GM19324 (cell line): ENCODE measurements at regions not wholly inside any gene's neighbourhood (a gene's known extent, or its start where the extent isn't known, plus 50 kb on each side); places are given as distances from the start of the nearest gene placed in this dataset.
"Not testable (repeated sequence)": the region's sequence is repeated elsewhere in the genome, so short reads cannot be mapped to it uniquely, and the experiment has no call there.

ENCODE experiments used
- ATAC-seq: cut with Tn5 transposase; IDR thresholded peaks from one replicate; pipeline ENCODE4 v1.9.1; 2021; ENCODE audit warnings: mild to moderate bottlenecking, moderate library complexity; ENCODE audit not compliant: unreplicated experiment, low FRiP score

DNA sequence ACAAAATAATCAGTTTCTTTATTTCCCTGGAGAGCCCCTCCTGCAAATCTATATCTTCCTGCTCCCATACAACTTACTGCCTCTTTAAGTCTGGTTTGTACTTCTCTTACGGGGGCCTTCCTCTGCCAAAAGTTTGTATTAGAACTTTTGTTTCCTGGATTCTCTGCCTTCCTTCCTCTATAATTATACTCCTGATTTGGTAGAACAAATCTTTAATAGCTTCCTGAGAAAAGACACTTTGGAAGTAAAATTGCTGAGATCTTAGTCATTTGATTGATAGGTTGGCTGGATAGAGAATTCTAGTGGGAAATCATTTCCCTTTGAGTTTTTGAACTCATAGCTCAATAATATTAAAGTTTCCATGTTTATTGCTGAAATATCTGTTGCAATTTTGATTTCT lies 499.2 kb downstream of the RAB38 start:
- ATAC-seq, result no peak

DNA sequence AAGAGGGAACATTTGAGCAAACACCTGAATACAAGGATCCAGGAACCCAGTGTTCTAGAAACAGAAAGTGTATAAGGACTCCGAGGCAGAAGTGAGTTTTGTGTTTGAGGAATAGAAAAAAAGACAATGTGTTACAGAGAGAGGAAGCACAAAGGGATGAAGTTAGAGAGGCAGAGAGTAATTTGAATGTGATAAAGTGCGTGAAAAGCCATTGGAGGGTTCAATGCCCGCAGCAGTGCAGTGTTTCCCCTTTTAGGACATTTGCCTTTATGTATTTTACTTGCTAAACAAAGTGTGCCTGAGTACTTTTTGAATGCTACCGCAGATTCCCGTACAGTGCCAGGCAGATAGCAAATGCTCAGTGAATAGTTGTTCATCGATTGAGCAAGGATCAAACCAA lies 508.5 kb downstream of the RAB38 start:
- ATAC-seq, result no peak

DNA sequence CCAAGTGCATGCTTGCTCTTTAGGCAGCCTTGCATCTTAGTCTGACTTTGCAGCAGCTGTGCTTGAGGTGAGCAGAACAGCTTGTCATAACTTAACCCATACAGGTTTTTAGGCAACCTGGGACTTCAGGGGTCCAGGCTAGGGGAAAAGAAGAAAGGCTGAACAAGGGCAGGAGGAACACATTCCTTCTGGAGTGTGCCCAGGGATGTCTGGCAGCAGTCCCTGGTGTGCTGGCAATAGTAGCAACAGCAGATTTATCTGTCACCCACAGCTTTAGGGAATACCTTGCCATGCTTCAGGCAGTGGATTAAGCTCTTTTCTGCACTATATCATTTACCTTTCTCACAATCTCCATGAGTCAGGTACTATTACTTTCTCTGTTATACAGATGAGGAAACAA lies 513.0 kb downstream of the RAB38 start:
- ATAC-seq, result no peak

DNA sequence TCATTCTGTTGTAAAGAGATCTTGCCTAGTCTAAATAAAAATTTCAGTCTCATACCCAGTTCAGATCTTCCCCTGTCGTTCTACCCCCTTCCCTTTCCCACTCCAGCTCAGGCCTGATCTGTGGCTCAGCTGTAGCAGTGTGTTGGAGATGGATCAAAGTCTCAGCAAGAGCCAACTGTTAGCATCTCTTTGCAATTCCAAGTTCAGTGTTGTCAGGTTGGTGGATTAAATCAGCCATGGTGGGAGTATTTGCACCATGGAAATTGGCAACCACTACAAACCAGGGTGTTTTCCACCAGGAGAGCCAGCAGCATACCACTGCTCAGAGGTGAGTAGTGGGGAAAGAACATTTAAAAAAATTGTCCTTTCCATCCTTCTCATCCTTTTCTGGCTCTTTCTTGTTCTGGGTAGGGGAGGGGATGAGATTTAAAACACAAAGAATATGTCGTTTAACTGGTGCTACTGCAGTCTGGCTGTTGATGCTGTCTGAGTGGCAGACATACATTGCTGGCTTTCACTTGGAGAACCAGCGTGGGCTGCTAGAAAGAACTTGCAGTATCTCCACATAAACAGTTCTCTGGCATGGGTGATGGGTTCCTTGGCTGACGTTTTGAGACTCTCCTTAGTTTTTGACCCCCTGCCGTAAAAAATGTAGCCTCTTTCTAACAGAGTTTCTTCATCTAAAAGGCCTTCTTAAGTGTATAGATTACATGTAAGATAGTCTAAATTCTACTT lies 514.1 kb downstream of the RAB38 start:
- ATAC-seq, result no peak

DNA sequence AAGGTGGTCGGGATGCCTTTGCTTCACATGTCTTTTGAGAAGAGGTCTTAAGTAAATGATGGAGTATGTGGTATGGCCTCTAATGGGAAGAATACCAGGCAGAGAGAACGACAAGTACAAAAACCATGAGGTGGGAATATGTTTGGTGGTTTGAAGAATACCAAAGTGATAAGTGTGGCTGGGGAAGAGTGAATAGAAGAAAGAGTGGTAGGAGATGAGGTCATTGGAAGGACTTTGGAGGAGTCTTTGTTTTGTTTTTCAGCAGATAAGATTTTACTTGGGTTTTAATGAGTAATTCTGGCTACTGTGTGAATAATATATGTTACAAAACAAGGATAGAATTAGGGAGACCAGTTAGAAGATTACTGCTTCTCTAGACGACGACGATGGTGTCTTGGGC lies 515.4 kb downstream of the RAB38 start:
- no peak for ATAC-seq

DNA sequence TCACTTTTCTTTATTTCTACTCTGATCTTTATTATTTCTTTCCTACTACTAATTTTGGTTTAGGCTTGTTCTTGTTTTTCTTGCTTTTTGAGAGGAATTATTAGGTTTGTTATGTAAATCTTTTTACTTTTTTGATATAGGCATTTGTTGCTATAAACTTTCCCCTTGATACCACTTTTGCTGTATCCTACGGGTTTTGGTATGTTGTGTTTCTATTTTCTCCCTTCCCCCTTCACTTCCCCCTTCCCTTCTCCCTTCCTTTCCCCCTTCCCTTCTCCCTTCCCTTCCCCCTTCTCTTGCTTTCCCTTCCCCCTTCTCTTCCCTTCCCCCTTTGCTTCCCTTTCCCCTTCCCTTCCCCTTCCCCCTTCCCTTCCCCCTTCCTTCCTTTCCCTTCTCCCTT lies 529.6 kb downstream of the RAB38 start:
- no peak for ATAC-seq

DNA sequence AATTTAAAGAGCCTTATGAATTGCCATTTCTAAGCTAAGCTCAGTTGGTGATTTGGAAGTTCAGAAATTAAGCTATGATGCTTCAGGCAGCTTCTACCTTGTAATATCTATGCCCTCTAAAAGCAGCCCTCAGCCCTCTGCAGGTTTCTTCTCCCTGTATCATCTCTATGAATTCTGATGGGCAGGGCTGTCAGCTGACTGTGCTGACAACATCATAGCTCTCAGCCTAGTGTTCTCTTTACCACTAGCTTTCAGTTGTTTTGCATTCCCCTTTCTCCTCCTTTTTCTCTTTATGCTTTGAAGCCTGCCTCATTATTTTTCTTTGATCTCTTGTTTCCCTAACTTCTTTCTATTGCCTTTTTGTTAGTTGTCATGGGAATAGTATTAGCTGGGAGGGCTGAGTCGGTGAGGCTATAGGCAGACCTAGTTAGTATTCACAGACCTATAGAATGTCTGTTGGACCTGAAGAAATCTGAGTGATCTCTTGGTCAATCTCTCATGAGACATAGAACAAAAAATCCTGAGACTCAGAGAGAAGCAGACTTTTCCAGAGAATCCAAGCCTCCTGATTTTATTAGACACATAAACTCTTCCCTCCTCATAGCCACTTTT lies 535.4 kb downstream of the RAB38 start:
- ATAC-seq, result no peak

DNA sequence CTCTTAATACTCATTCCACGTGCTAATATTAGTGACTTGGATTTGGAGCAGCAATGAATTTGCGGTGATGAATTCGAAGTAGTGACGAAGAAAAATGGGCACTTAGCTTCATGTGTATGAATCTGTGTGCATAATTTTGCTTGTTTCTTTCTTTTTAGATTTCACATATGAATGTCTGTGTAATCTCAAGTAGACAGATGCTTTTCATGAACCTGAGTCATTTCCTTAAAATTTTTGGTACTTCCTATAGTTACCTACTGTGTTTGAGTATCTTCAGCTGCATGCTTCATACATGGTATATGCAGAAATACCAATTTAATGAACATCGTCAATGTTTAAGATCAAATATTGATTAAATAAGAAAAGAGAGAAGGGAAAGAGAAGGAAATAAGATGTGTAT lies 540.2 kb downstream of the RAB38 start:
- ATAC-seq, result no peak

DNA sequence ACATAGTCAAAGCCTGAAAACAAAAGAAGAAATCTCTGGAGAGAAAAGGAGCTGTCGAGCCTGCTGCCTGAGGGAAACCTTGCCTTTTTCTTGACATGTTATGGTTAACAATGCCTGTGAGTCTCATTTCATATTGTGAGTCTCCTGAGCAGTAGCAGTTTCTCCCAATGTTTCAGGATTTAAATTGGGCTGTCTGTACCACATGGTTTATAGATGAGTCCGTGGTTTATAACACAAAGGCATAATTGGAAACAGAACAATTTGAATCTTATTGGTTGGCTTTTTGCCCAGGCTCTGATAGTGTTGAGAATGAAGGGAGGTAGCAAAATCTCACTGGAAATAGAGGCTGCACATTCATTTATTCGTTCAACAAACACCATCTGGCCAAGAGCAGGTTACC lies 540.9 kb downstream of the RAB38 start:
- ATAC-seq, result no peak

DNA sequence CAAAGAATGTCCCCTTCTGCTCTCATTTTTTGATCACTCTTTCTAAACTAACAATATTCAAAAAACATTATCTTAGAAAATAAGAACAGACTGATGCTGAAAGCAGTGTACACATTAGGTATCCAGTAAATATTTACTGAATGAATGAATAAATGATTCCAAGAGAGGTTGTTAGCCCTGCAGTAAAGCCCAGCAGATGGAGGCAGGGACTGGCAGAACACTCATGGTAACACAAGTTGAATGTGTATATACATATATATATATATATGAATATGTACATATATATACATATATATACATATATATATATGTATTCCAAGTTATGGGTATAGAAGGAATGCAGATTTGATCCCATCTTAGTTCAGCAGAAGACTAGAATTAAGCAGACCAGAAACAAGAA lies 546.3 kb downstream of the RAB38 start:
- ATAC-seq, result no peak

DNA sequence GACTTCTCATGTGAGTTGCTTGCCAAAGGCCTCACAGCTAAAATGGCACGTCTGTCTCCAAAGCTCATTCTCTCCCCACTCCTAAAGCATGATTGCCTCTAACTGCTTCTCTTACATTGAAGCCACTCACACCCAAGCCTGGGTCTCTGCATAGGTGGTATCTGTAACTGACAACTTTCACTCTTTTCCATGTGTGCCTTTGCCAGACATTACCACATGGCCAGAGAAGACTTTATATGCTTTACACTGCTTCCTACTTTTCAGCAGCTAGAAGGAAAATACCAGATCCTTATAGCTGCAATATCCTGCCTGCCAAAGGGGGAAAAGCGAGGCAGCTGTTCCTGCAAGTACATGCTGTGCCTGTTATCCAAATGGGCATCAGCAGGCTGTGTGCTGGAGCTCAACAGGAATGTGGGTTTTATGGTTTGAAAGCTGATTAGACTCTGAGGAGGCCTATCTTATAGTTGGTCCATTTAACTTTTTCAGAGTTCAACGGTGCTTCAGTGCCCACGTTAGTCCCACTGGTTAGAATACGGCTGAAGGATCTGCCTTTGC lies 547.1 kb downstream of the RAB38 start:
- ATAC-seq, result no peak

DNA sequence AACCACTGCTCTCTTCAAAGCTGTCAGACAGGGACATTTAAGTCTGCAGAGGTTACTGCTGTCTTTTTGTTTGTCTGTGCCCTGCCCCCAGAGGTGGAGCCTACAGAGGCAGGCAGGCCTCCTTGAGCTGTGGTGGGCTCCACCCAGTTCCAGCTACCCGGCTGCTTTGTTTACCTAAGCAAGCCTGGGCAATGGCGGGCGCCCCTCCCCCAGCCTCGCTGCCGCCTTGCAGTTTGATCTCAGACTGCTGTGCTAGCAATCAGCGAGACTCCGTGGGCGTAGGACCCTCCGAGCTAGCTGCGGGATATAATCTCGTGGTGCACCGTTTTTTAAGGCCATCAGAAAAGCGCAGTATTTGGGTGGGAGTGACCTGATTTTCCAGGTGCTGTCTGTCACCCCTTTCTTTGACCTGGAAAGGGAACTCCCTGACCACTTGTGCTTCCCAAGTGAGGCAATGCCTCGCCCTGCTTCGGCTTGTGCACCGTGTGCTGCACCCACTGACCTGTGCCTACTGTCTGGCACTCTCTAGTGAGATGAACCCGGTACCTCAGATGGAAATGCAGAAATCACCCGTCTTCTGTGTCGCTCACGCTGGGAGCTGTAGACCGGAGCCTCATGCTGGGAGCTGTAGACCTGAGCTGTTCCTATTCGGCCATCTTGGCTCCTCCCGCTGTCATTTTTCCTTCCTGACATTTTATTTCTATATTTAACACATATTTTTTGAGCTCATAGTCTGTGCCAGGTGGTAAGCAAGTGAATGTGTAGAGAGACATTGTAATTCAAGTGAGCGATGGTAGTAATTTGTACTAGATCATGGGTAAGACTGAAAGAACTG lies 551.5 kb downstream of the RAB38 start:
- not testable (repeated sequence) for ATAC-seq

DNA sequence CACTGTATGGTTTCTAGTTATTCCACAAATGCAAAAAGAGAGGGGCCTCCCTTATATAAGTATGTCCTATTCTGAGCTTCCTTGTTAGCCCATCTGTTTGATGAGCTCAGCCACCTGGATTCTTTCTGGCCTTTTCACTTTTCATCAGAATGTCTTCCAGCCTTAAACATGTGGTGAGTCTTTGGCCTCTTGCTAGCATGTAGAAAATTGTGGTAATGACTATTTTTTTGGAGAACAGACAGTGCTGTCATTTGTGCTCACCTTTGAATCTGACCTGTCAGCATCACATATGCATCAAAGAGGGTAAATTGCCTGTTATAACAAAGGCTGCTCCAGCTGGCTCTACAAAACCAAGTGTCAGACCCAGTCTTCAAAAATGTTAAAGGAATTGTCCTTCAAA lies 558.7 kb downstream of the RAB38 start:
- no peak for ATAC-seq

DNA sequence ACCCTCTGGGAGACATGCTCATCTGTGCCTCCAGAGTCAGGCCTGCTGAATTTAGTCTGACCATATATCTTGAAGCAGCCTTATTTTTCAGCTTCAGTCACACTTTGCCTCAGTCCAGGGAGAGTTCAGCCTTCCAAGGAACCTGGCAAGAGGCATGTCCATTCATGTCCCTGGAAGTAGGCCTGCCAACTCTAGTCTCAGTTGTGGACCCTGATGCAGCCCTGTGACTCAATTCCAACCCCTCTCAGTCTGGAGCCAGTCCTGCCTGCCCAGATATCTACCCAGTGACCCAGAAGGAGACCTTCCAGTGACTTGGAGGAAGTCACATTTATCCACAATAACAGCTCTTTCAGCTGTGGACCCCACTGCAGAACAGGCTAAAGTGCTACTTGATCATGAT lies 566.6 kb downstream of the TMEM135 start:
- ATAC-seq, result no peak

DNA sequence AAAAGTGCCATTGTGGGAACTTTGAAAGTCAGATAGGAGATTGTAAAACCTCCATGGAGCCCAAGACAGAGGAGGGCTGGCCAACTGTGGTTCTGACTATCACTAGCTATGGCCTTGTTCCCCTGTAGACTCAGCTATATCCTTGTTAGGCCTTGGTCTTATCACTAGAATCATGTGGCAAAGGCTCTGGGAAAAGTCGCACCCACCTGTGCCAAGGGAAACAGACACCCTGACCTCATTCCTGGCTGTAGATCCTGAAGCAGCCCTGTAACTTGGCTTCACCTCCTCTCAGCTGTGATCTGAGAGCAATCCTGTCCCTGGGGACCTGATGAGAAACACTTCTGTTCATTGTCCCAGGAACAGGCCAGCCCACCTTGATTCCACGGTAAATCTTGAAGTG lies 566.2 kb downstream of the TMEM135 start:
- ATAC-seq, result no peak

DNA sequence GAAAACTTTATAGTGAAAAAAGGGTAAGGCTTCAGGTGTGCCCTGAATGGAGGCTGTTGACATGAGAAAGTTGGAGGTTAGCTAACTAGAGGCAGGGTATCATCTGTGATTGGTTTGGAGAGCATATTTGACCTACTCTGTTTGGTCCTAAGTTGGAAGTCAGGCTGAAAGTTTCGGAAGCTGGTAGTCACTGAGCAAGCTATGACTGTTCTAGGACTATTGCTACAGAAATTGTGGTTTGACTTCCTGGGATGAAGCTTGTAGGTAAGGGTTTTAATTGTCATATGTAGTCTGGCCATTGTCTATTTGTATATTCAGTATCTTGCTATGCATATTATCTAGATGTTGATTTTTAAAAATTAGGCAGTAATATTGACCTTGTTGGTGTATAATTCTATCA lies 565.0 kb downstream of the TMEM135 start:
- ATAC-seq, result no peak

DNA sequence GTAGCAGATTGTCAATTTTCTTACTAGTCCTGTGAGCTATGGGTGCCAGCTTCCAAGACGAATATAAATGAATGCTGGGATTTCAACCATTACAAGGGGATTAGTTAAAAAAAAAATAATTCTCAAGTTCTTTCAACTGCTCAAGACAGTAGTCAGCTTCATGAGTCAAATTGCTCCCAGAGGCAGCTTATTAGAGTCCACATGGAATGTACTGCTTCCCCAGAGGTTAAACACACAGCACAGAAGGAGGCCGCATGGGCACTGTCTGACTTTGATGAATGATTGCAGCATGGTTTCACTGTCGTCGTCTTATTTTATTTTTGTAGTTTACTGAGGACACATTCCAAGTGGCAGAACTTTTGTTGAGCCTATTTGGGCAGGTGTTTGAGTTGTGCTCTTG lies 563.2 kb downstream of the TMEM135 start:
- no peak for ATAC-seq

DNA sequence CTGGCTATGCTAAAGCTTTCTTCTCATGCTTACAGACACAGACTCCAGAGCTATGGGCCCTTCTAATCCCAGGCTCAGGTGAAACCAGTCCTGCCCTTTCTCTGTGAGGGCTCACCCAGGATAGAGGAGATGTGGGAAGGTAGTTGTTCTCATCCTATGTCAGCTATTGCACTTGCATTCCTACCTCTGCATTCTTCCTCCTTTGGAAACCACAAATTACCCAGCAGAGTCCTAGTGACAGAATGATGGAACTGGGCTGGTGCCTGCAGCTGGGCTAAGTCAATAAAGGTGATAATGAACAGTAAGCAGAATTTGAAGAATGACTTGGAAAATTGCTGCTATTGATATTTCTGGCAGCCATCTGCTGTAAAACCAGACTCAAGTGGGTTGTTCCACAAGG lies 560.0 kb downstream of the TMEM135 start:
- ATAC-seq, result no peak

DNA sequence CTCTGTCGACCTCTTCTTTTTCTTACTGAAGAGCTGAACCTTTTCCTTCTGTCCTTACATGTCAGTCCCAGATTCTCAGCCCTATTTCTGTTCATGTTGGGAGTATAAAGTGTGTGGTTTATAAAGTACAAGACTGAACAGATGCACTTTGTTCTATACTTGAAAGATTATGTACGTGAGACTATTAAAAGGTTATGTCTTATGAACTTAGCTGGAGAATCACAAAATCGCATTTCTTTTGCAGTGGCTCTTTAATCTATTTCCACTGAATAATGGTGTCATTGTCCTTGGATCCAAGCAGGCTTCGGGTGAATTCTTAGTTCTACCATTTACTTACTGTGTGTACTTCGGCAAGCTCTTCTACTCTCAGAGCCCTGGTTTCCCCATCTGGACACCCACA lies 558.4 kb downstream of the TMEM135 start:
- no peak for ATAC-seq

DNA sequence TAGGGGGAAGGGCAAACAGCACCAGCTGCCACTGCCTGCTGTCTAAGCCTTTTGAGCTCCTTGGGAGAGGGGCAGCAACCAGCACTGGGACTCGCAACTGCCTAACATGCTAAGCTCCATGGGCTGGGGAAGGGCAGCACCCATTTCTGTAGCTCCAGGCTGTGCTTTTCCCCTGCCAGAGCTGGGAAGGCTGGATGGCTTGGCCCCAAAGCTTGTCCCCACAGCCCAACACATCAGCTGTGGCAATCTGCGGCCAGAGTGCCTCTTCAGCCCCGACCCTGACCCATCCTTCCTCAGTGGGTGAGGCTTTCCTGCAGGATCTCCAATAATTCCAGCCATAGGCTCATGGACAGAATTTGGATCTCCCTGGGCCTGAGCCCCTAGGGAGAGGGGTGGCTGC lies 551.3 kb downstream of the TMEM135 start:
- ATAC-seq, result no peak

DNA sequence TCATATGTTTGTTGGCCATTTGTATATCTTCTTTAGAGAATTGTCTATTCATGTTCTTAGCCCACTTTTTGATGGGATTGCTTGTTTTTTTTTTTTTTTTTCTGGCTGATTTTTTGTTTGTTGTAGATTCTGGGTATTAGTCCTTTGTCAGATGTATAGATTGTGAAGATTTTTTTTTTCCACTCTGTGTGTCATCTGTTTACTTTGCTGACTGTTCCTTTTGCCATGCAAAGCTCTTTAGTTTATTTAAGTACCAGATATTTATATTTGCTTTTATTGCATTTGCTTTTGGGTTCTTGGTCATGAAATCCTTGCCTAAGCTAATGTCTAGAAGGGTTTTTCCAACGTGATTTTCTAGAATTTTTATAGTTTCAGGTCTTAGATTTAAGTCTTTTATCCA lies 547.9 kb downstream of the TMEM135 start:
- ATAC-seq, result not testable (repeated sequence)
